Activated T-cell treated with anti-CD3 and anti-CD28 coated beads for 4 hours (primary cell): ENCODE measurements at regions not wholly inside any gene's neighbourhood (a gene's known extent, or its start where the extent isn't known, plus 50 kb on each side); places are given as distances from the start of the nearest gene placed in this dataset.
"Not testable (repeated sequence)": the region's sequence is repeated elsewhere in the genome, so short reads cannot be mapped to it uniquely, and the experiment has no call there.

Experiments used
- DNase-seq: peaks from one replicate; pipeline ENCODE4 v3.0.0-alpha.2; 2020

DNA sequence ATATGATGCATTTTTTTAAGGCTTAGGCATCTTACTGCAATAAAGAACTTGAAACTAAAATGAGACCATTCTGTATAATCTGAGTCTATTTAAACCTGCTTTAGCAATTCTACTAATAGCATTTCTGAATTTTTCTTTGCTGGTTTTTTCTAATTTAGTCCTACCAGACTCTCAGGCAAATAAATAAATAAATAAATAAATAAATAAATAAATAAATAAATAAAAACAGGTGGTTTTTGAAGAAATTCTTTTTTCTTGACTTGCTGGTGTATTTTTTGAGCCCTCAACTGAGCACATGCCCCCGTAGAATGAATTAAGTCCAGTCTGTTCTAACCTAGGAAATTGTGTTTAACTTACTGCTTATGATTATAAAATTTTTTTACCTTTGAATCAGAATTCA is 134.7 kb upstream of the FOXP2 start:
- no peak for DNase-seq

DNA sequence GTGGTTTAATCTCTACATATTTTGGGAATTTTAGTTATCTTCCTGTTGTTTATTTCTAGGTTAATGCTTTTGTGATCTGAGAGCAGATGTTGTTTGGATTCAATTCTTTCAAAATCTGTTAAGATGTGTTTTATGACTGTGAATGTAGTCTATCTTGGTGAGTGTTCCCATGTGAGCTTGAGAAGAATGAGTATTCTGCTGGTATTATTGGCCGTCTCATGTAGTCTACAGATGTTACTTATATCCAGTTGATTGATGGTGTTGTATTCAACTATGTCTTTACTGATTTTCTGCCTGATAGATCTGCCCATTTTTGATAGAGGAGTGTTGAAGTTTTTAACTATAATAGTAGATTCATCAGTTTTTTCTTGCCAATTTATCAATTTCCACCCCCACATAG is 141.4 kb upstream of the FOXP2 start:
- DNase-seq = no peak

GRCh38 chr7:114269714-114270113 is 144.9 kb upstream of the FOXP2 start:
- no peak for DNase-seq

GRCh38 chr7:114267550-114267949 is 147.1 kb upstream of the FOXP2 start:
- DNase-seq = not testable (repeated sequence)

DNA sequence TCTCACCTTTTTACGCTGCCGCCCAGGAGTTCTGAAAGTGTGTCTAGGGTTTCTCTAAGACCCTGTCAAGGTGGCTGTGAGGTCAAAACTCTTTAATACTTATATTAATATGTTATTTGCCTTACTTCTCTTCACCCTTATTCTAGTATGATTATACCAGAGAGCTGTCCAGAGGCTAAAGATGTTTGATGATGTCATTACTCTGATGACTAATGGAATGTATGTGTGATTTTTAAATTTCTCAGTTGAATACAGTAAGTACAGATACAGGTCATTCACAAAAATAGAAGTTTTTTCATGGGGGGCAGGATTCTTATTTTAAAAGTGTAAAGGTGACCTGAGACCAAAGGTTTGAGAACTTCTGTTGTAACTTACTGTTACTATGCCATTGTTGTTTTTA is 150.6 kb upstream of the FOXP2 start:
- no peak for DNase-seq

DNA sequence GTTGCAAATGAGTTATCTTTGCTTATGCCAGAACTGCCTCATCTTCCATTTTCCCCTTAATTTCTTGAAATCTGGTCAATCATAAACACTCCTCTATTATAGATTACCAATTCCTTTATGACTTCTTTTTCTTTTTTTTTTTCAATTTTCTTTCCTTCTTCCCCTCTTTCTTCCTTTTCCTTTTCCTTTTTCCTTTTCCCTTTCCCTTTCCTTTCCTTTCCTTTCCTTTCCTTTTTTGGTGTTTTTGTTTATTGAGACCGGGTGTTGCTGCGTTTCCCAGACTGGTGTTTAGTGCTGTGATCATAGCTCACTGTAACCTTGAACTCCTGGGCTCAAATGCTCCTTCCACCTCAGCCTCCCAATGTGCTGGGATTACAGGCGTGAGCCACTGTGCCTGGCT is 151.4 kb upstream of the FOXP2 start:
- no peak for DNase-seq

- DNase-seq = no peak
Measured at GRCh38 chr7:114255404-114255841, 159.2 kb upstream of the FOXP2 start.

- no peak for DNase-seq
Measured at GRCh38 chr7:114243646-114244045, 171.0 kb upstream of the FOXP2 start.

- DNase-seq = no peak
Measured at GRCh38 chr7:114242992-114243507, 171.6 kb upstream of the FOXP2 start.

DNA sequence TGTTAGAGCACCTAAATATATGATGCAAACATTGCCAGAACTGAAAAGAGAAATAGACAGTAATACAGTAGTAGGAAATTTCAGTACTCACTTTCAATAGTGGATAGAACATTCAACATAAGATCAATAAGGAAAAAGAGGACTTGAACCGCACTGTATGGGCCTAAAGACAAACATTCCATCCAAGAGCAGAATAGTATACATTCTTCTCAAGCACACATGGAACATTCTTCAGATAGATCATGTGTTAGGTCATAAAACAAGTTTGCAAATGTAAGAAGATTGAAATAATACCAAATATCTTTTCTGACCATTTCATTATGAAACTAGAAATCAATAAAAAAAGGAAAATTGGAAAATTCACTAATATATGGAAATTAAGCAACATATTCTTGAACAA is 185.4 kb upstream of the FOXP2 start:
- no peak for DNase-seq

- no peak for DNase-seq
Measured at GRCh38 chr7:114225784-114226183, 188.8 kb upstream of the FOXP2 start.

DNA sequence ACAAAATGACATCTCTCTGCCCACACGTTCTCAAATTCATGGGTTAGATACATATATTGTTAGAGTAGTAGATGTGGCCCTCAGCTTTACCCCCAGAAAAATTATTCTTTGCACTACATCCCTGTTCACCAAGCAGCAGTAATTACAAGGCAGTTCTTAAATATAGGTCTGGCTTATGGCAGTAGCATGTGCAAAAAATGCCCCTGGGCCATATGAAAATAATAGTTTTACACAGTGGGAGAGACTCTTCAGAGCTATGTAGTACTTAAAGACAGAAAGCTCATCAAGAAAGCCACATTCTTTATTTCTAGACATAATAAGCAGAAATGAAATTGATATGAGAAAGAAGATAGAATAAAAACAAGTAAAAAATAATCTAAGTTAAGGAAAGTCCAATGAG is 196.3 kb upstream of the FOXP2 start:
- DNase-seq = no peak

- no peak for DNase-seq
Measured at GRCh38 chr7:114217026-114217806, 197.4 kb upstream of the FOXP2 start.

DNA sequence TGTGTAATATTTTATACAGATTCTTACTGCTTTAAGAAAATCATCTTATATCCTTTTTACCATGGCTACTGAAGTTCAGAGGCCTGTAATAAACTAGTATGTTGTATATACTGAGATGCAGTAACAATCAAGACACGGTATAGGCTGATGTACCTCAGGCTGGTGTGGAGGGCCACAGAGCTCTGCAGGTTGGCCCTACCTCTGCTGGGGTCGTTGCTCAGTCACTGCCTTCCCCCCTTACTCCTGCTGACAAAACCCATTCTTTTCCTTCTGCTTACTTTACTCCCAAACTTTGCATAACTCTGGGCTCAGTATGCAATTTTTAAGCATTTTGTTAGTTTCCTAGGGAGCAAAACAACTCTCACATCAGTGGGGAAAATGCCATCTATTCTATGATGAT is 200.1 kb upstream of the FOXP2 start:
- no peak for DNase-seq

GRCh38 chr7:114212721-114213429 is 201.7 kb upstream of the FOXP2 start:
- no peak for DNase-seq

GRCh38 chr7:114209968-114210367 is 204.6 kb upstream of the FOXP2 start:
- DNase-seq = no peak

DNA sequence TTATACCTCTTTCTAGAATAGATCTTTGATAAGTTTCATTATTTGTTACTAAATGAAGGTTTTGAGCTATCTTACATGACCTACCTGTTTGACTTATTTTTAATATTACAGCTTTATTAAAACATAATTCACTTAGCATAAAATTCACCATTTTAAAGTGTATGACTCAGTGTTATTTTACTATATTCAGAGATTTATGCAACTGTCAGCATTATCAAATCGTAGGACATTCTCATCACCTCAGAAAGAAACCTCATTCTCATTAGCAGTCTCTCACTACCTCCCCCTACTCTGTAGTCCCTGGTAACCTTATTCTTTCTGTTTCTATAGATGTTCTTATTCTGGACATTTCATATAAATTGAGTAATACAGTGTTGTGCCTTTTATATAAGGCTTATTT is 207.9 kb upstream of the FOXP2 start:
- no peak for DNase-seq

DNA sequence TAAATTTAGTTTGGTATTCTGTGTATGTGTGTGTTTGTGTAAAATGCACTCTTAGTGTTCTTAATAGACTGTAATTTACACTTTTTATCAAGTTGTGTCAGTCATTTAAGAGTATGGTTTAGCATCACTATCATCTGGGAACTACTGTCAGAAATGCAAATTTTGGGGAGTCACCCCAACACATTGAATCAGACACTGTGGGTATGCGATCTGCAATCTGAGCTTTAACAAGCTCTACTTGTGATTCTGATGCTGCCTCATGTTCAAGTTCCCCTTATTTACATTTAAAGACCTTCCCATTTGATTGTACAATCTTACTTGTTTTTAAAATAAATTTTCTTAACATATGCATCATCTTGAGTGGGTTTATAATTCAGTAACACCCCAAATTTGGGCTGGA is 218.1 kb upstream of the FOXP2 start:
- no peak for DNase-seq

DNA sequence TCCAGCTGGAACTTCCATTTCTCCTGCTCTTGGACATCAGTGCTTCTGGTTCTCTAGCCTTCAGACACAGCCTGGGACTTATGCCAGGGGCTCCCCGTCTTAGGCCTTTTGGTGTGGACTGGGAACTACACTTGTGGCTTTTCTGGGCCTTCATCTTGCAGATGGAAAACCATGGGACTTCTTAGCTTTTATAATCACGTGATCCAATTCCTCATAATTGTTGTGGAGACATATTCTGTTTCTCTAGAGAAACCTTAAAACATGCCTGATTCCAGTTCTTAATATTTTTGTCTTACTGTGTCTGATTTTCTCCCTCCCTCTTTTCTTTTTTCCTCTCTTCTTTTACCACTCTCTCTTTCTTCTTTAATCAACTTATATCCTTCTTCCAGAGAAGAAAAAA is 224.2 kb upstream of the FOXP2 start:
- DNase-seq = no peak

- no peak for DNase-seq
Measured at GRCh38 chr7:114183311-114184088, 231.1 kb upstream of the FOXP2 start.

GRCh38 chr7:114182837-114183236 is 231.8 kb upstream of the FOXP2 start:
- no peak for DNase-seq

DNA sequence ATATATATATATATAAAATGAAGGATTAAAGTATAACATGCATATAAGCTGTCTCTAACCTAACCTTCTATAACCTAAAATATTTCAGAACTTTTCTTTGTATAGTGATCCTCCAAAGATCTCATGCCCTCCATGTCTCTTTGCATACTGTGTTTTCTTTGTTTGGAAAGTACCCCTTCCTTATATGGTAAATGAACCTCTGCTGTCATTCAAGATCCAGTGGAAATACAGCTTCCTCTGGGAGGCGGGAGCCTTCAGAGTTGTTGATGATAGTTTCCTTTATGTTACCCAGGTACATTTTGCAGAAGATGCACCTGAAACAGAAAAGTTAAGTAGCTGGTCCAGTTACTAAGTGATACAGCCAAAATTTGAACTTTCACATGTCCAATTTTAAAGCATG is 233.3 kb upstream of the FOXP2 start:
- DNase-seq = no peak

DNA sequence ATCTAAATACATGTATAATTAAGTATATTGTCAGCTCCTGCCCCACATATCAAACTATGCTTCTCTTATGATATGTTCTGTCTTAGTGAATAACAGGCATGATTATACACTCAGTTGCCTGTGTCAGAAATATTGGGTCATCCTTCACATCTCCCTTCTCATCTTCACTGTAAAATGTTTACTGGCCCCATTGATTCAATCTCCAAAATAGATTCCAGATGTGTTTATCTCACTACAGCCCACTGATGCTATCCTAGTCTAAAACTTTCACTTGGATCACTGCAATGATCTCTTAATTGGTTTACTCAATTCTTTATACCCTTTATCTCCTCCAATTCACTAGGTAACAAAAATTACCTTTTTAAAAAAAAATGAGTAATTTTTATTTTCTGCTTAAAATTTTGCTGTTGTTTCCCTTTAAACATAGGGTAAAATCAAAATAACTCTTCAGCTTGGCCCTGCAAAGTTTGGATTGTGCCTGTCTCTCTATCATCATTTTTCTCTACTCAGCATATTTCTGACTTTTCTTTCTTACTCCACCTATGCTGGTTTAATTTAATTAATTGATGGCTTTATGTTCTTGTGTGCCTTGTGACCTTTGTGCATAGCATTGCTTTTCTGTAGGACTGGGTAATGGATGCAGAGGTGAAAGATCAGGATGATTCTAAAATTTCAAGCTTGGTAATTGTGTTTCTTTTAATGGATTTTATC is 233.9 kb upstream of the FOXP2 start:
- DNase-seq = no peak
